HepG2 (cell line): ENCODE measurements at regions not wholly inside any gene's neighbourhood (a gene's known extent, or its start where the extent isn't known, plus 50 kb on each side); places are given as distances from the start of the nearest gene placed in this dataset.

Source experiments
- ATAC-seq: fragments of 200-7000 bp; cut with Tn5 transposase; 3 replicates; pipeline ENCODE4 v1.9.1; 2020; ENCODE audit warnings: mild to moderate bottlenecking, moderate library complexity
- BruUV-seq: library from RNA; stranded (reverse); fragments of 400-500 nt; replicated peaks from 2 replicates; lab custom pipeline; 2021; lab: Mats Ljungman, UMichigan
- CTCF ChIA-PET: fragments of 300-600 bp; formaldehyde crosslinking; extraction: SDS; loops from one replicate; lab custom pipeline; 2021; ENCODE audit warnings: low total read pairs, inconsistent platforms, low intra/inter-chr PET ratio; lab: Yijun Ruan, JAX
- POLR2A ChIA-PET: fragments of 350-600 bp; sonication (Branson Sonifier 250); formaldehyde crosslinking; loops from one replicate; lab custom pipeline; 2020; ENCODE audit warnings: antibody characterized with exemption, inconsistent platforms; lab: Yijun Ruan, JAX
- DNase-seq: peaks from one replicate; pipeline ENCODE4 v3.0.0-alpha.2; 2015; ENCODE audit warnings: low spot score
- FAIRE-seq: peaks from 3 replicates; lab custom pipeline; 2011; peaks lifted over from hg19 to GRCh38; lab: Jason Lieb, UNC
- H2AFZ ChIP-seq: one replicate; pipeline ENCODE4 v1.6.1; 2011; ENCODE audit warnings: low read length, inconsistent platforms
- H3K27ac ChIP-seq: fragments of 300-600 bp; 3 replicates; pipeline ENCODE4 v1.8.0; 2011; ENCODE audit warnings: mixed run types, mild to moderate bottlenecking, mixed read lengths, low read length, inconsistent platforms; ENCODE audit not compliant: insufficient read depth; ENCODE audit errors: extremely low read length
- H3K27me3 ChIP-seq, 2 experiments: fragments of 200-600 bp in 1 of 2; 2 replicates in 1 of 2; 3 replicates in 1 of 2; pipeline versions ENCODE4 v1.6.0 to v1.8.0; 2011; ENCODE audit warnings: low read length in 2 of 2, mild to moderate bottlenecking in 2 of 2, moderate library complexity in 2 of 2, inconsistent platforms in 1 of 2; ENCODE audit not compliant: insufficient read depth in 2 of 2, control insufficient read depth in 1 of 2
- H3K36me3 ChIP-seq, 2 experiments: fragments of 200-600 bp in 1 of 2; replicated peaks in 1 of 2; 2 replicates in 1 of 2; 3 replicates in 1 of 2; pipeline versions ENCODE4 v1.5.1 to v1.8.0; 2011; ENCODE audit warnings: low read length in 2 of 2, inconsistent platforms in 1 of 2; ENCODE audit not compliant: insufficient read depth in 2 of 2, control insufficient read depth in 1 of 2
- H3K4me1 ChIP-seq: 2 replicates; pipeline ENCODE4 v1.5.1; 2012; ENCODE audit warnings: low read length, inconsistent platforms; ENCODE audit not compliant: insufficient read depth
- H3K4me2 ChIP-seq: 2 replicates; pipeline ENCODE4 v1.6.0; 2011; ENCODE audit warnings: low read depth, low read length, inconsistent platforms
- H3K4me3 ChIP-seq, 3 experiments: fragments of 200-600 bp in 1 of 3; sonication (generic), shearing (Covaris generic) in 1 of 3; replicated peaks in 1 of 3; 2 replicates each; pipeline ENCODE4 v1.5.1; 2011 to 2016; ENCODE audit warnings: low read length in 3 of 3, inconsistent platforms in 2 of 3, low read depth in 2 of 3, mild to moderate bottlenecking in 2 of 3, control low read depth in 1 of 3, mixed read lengths in 1 of 3; ENCODE audit not compliant: insufficient read depth in 1 of 3
- H3K79me2 ChIP-seq: one replicate; pipeline ENCODE4 v1.6.1; 2011; ENCODE audit warnings: low read length, inconsistent platforms; ENCODE audit not compliant: insufficient read depth
- H3K9ac ChIP-seq: 2 replicates; pipeline ENCODE4 v1.6.0; 2011; ENCODE audit warnings: mild to moderate bottlenecking, low read depth, low read length, inconsistent platforms; ENCODE audit not compliant: insufficient read depth
- H3K9me3 ChIP-seq: 2 replicates; pipeline ENCODE4 v1.5.1; 2012; ENCODE audit warnings: mild to moderate bottlenecking, low read length
- H4K20me1 ChIP-seq: 2 replicates; pipeline ENCODE4 v1.6.0; 2011; ENCODE audit warnings: inconsistent platforms, mild to moderate bottlenecking, low read length, moderate library complexity; ENCODE audit not compliant: insufficient read depth
- ARID4A ChIP-seq: sonication (generic); formaldehyde crosslinking; IDR thresholded peaks from 2 replicates; pipeline ENCODE4 v1.5.0; 2020; ENCODE audit warnings: mild to moderate bottlenecking, missing genetic modification reagents, borderline replicate concordance
- GMEB1 ChIP-seq: sonication (generic); formaldehyde crosslinking; IDR thresholded peaks from 2 replicates; pipeline ENCODE4 v1.5.1; 2020; ENCODE audit warnings: missing genetic modification reagents, mild to moderate bottlenecking, borderline replicate concordance
- HOXA3 ChIP-seq: sonication (generic); formaldehyde crosslinking; IDR thresholded peaks from 2 replicates; pipeline ENCODE4 v1.5.0; 2020; ENCODE audit warnings: missing genetic modification reagents
- HOXA9 ChIP-seq: sonication (generic); formaldehyde crosslinking; IDR thresholded peaks from 2 replicates; pipeline ENCODE4 v1.8.1; 2022; ENCODE audit warnings: missing genetic modification reagents, mild to moderate bottlenecking, moderate library complexity, borderline replicate concordance
- IKZF1 ChIP-seq: fragments of 450-650 bp; IDR thresholded peaks from 2 replicates; pipeline ENCODE4 v1.7.1; 2016
- KAT2B ChIP-seq: fragments of 150-350 bp; IDR thresholded peaks from 2 replicates; pipeline ENCODE4 v1.6.1; 2014; ENCODE audit warnings: low read depth, low read length, borderline replicate concordance
- KDM4B ChIP-seq: sonication (generic); formaldehyde crosslinking; IDR thresholded peaks from 2 replicates; pipeline ENCODE4 v1.4.0; 2020; ENCODE audit warnings: missing genetic modification reagents
- NFIC ChIP-seq: IDR thresholded peaks from 2 replicates; pipeline ENCODE4 v1.6.1; 2012; ENCODE audit warnings: mild to moderate bottlenecking, low read length, inconsistent platforms
- RCOR2 ChIP-seq: IDR thresholded peaks from 2 replicates; pipeline ENCODE4 v1.6.1; 2016; ENCODE audit warnings: missing biosample characterization, missing genetic modification reagents
- RFX5 ChIP-seq: IDR thresholded peaks from 2 replicates; pipeline ENCODE4 v1.6.1; 2011; ENCODE audit warnings: low read depth, low read length, improper control_type of control experiment
- YEATS4 ChIP-seq: sonication (generic); formaldehyde crosslinking; IDR thresholded peaks from 2 replicates; pipeline ENCODE4 v1.4.0; 2020; ENCODE audit warnings: missing genetic modification reagents, borderline replicate concordance
- ZBTB14 ChIP-seq: sonication (generic); formaldehyde crosslinking; IDR thresholded peaks from 2 replicates; pipeline ENCODE4 v1.4.0; 2020; ENCODE audit warnings: missing genetic modification reagents
- ZFAT ChIP-seq: sonication (generic); formaldehyde crosslinking; conservative IDR thresholded peaks from 2 replicates; pipeline ENCODE4 v1.8.1; 2023; ENCODE audit warnings: missing genetic modification reagents, inconsistent platforms
- ZFP90 ChIP-seq: sonication (generic); formaldehyde crosslinking; IDR thresholded peaks from 2 replicates; pipeline ENCODE4 v1.8.0; 2022; ENCODE audit warnings: missing genetic modification reagents, mild to moderate bottlenecking, inconsistent platforms, borderline replicate concordance
- ZFP91 ChIP-seq: sonication (generic); formaldehyde crosslinking; IDR thresholded peaks from 2 replicates; pipeline ENCODE4 v1.9.0; 2022; ENCODE audit warnings: missing genetic modification reagents, mild to moderate bottlenecking, borderline replicate concordance
- ZKSCAN1 ChIP-seq: fragments of 150-350 bp; IDR thresholded peaks from 2 replicates; pipeline ENCODE4 v1.6.1; 2014; ENCODE audit warnings: low read length
- ZNF138 ChIP-seq: sonication (generic); formaldehyde crosslinking; IDR thresholded peaks from 2 replicates; pipeline ENCODE4 v1.5.0; 2020; ENCODE audit warnings: mild to moderate bottlenecking, low read depth, missing genetic modification reagents
- ZNF431 ChIP-seq: sonication (generic); formaldehyde crosslinking; IDR thresholded peaks from 2 replicates; pipeline ENCODE4 v1.9.0; 2022; ENCODE audit warnings: missing genetic modification reagents, low read depth, mild to moderate bottlenecking, borderline replicate concordance
- ZNF841 ChIP-seq: sonication (generic); formaldehyde crosslinking; IDR thresholded peaks from 2 replicates; pipeline ENCODE4 v1.8.1; 2023; ENCODE audit warnings: missing genetic modification reagents, borderline replicate concordance
- WGBS: methylation state at CpG from one replicate; pipeline ENCODE4 v1.1.6; 2017; ENCODE audit warnings: low lambda C conversion rate; 5-methylcytosine and 5-hydroxymethylcytosine counted together
- in situ Hi-C: cut with HindIII; loops from 2 replicates; pipeline ENCODE4 v1.10.0; 2017; ENCODE audit warnings: low pct_unique_long_range_greater_than_20kb; ENCODE audit not compliant: extremely low pct_ligation_motif_present
- intact Hi-C: fragments of 100-400 bp; cut with micrococcal nuclease; formaldehyde crosslinking; loops from one replicate; pipeline ENCODE4 v1.10.0; 2022; ENCODE audit not compliant: unreplicated experiment

GRCh38 chr18:60847517-60847916 is 474.9 kb upstream of the MC4R start:
- intact Hi-C loops (no loop called here), in situ Hi-C loops (no loop called here)
- ChIA-PET CTCF (no interaction called here), POLR2A (no interaction called here)
- no peak for DNase-seq
- Histone ChIP-seq H3K79me2 (no peaks in the 10 kb centered on the region), H3K27ac (no peak overlapping the region), H2AFZ (no peak overlapping the region), H3K9me3 (no peaks in the 10 kb centered on the region), H3K4me1 (no peaks in the 10 kb centered on the region), H3K9ac (no peak overlapping the region), H3K4me2 (no peak overlapping the region), H3K4me3 (no peak overlapping the region), H3K27me3 (no peaks in the 10 kb centered on the region), H4K20me1 (no peaks in the 10 kb centered on the region), H3K36me3 (no peaks in the 10 kb centered on the region)
- BruUV-seq: no TSS peak
- 21% methylated on average over 3 of the region's 3 CpGs for WGBS
- ATAC-seq: no peak
- no peak for FAIRE-seq
- TF ChIP-seq IKZF1 (no peak), ZFAT (CRISPR knock-in tag) (no peak), KAT2B (no peak), ZFP90 (no peak), HOXA3 (CRISPR knock-in tag) (no peak), YEATS4 (CRISPR knock-in tag) (no peak), GMEB1 (CRISPR knock-in tag) (no peak), NFIC (no peak), ZKSCAN1 (no peak), ZBTB14 (CRISPR knock-in tag) (no peak), HOXA9 (CRISPR knock-in tag) (no peak), ARID4A (CRISPR knock-in tag) (no peak), RCOR2 (CRISPR knock-in tag) (no peak), ZNF841 (no peak), KDM4B (CRISPR knock-in tag) (no peak), ZNF138 (CRISPR knock-in tag) (no peak), RFX5 (no peak), ZFP91 (no peak), ZNF431 (CRISPR knock-in tag) (no peak)
